Upper lobe of left lung (tissue), 6 donors: ENCODE measurements at regions not wholly inside any gene's neighbourhood (a gene's known extent, or its start where the extent isn't known, plus 50 kb on each side); places are given as distances from the start of the nearest gene placed in this dataset.
A peak's percentile ranks its signal among the peaks of the same experiment; 100 is the strongest.

Experiments
- ATAC-seq, 2 donors: fragments of 200-7000 bp; cut with Tn5 transposase; one replicate each; pipeline ENCODE4 v1.9.1; 2022; ENCODE audit warnings: mild to moderate bottlenecking in 2 of 2, moderate library complexity in 2 of 2; ENCODE audit not compliant: low FRiP score in 2 of 2
- DNase-seq, 2 donors: peaks; one replicate each; pipeline ENCODE4 v3.0.0-alpha.2; 2019 to 2020
- H3K27ac ChIP-seq, 4 donors: fragments of 200-600 bp; sonication (generic); one replicate each; pipeline ENCODE4 v1.5.1; 2016 to 2019
- H3K27me3 ChIP-seq, 4 donors: fragments of 200-600 bp; sonication (generic); one replicate each; pipeline ENCODE4 v1.5.1; 2017 to 2019
- H3K36me3 ChIP-seq, 4 donors: fragments of 200-600 bp; sonication (generic); one replicate each; pipeline ENCODE4 v1.5.1; 2016 to 2019
- H3K4me1 ChIP-seq, 4 donors: fragments of 200-600 bp; sonication (generic); one replicate each; pipeline ENCODE4 v1.5.1; 2018 to 2019
- H3K4me3 ChIP-seq, 4 donors: fragments of 200-600 bp; sonication (generic); one replicate each; pipeline ENCODE4 v1.5.1; 2017 to 2019; ENCODE audit warnings: mild to moderate bottlenecking in 2 of 4, moderate library complexity in 1 of 4
- H3K9me3 ChIP-seq, 4 donors: fragments of 200-600 bp; sonication (generic); one replicate each; pipeline ENCODE4 v1.5.1; 2018 to 2019
- CTCF ChIP-seq, 6 experiments: fragments of 450-650 bp in 4 of 6; fragments of 200-600 bp in 2 of 6; sonication (generic) in 2 of 6; IDR thresholded peaks; one replicate each; pipeline ENCODE4 v1.5.1; 2016 to 2019; ENCODE audit warnings: antibody characterized with exemption in 6 of 6
- EP300 ChIP-seq, 4 donors: sonication (generic); formaldehyde crosslinking; IDR thresholded peaks; one replicate each; pipeline ENCODE4 v1.5.1; 2017; ENCODE audit warnings: antibody characterized with exemption in 4 of 4, control low read depth in 2 of 4
- POLR2A ChIP-seq, 4 donors: fragments of 450-650 bp; IDR thresholded peaks; one replicate each; pipeline ENCODE4 v1.5.1; 2016 to 2017; ENCODE audit warnings: antibody characterized with exemption in 4 of 4, mild to moderate bottlenecking in 2 of 4
- POLR2AphosphoS5 ChIP-seq, 2 donors: sonication (generic); formaldehyde crosslinking; IDR thresholded peaks; one replicate each; pipeline ENCODE4 v1.5.1; 2017; ENCODE audit warnings: antibody characterized with exemption in 2 of 2
- WGBS, 2 donors: methylation state at CpG; one replicate each; pipeline ENCODE4 v1.1.5; 2017 to 2018; 5-methylcytosine and 5-hydroxymethylcytosine counted together
- donor health status: DM: no; HTN: no; CAD: no; lungs with moderate emphysema.
- donor health status: DM: no; HTN: yes; CAD: no; lungs with severe emphysema.

- 62 to 64% methylated on average over 5 of the region's 5 CpGs for WGBS, 2 donors
- ATAC-seq = peak in 1 of 2 donors; percentile 52
- Histone ChIP-seq H3K36me3 (no peaks in the 10 kb centered on the region), H3K27ac (no peak overlapping the region), H3K9me3 (no peaks in the 10 kb centered on the region), H3K27me3 (no peaks in the 10 kb centered on the region), H3K4me1 (peaks cover 0 to 18% (median 11%) of the 10 kb centered on the region in 4 donors), H3K4me3 (no peak overlapping the region)
- DNase-seq = peak in 1 of 2 donors; percentile 59
- TF ChIP-seq POLR2A (IDR thresholded peaks at IDR 0.05) (no peak), CTCF (IDR thresholded peaks at IDR 0.05) (peak in 2 of 6 experiments; percentile 5 to 36), EP300 (IDR thresholded peaks at IDR 0.05) (no peak), POLR2AphosphoS5 (IDR thresholded peaks at IDR 0.05) (no peak)
Measured at GRCh38 chr10:3904419-3904960, 119.5 kb upstream of the KLF6 start.

- H3K36me3 ChIP-seq = no peaks in the 10 kb centered on the region
- DNase-seq (no peak), ATAC-seq (no peak)
- no peak overlapping the region for H3K4me3 ChIP-seq
- H3K27ac ChIP-seq = peak overlapping the region in 1 of 4 donors; percentile 57
- WGBS, 2 donors = 87 to 98% methylated on average over 6 of the region's 6 CpGs
- H3K4me1 ChIP-seq = peaks cover 0 to 18% (median 11%) of the 10 kb centered on the region in 4 donors
- TF ChIP-seq POLR2AphosphoS5 (IDR thresholded peaks at IDR 0.05) (no peak), EP300 (IDR thresholded peaks at IDR 0.05) (no peak), CTCF (IDR thresholded peaks at IDR 0.05) (no peak), POLR2A (IDR thresholded peaks at IDR 0.05) (no peak)
- H3K9me3 ChIP-seq = no peaks in the 10 kb centered on the region
- no peaks in the 10 kb centered on the region for H3K27me3 ChIP-seq
Measured at GRCh38 chr10:3902809-3903410, 117.9 kb upstream of the KLF6 start.

- no peak for TF ChIP-seq CTCF (IDR thresholded peaks at IDR 0.05)
- peak in 1 of 4 donors; percentile 75 for TF ChIP-seq EP300 (IDR thresholded peaks at IDR 0.05)
- TF ChIP-seq POLR2AphosphoS5 (IDR thresholded peaks at IDR 0.05) = peak in 1 of 2 donors; percentile 19
- TF ChIP-seq POLR2A (IDR thresholded peaks at IDR 0.05) = no peak
- Histone ChIP-seq H3K27me3 (no peaks in the 10 kb centered on the region), H3K9me3 (no peaks in the 10 kb centered on the region), H3K36me3 (no peaks in the 10 kb centered on the region), H3K4me3 (no peak overlapping the region), H3K4me1 (peaks cover 0 to 17% (median 11%) of the 10 kb centered on the region in 4 donors), H3K27ac (peak overlapping the region in 1 of 4 donors; percentile 57)
- WGBS, 2 donors = 42 to 53% methylated on average over 8 of the region's 8 CpGs
- DNase-seq (peak in 1 of 2 donors; percentile 59), ATAC-seq (no peak)
Measured at GRCh38 chr10:3902054-3902808, 117.2 kb upstream of the KLF6 start.

GRCh38 chr10:3901370-3901769 is 116.4 kb upstream of the KLF6 start:
- peaks cover 0 to 14% (median 9%) of the 10 kb centered on the region in 4 donors for H3K4me1 ChIP-seq
- TF ChIP-seq CTCF (IDR thresholded peaks at IDR 0.05) (no peak), POLR2AphosphoS5 (IDR thresholded peaks at IDR 0.05) (no peak), POLR2A (IDR thresholded peaks at IDR 0.05) (no peak)
- ATAC-seq (no peak), DNase-seq (no peak)
- no peaks in the 10 kb centered on the region for H3K27me3 ChIP-seq
- H3K27ac ChIP-seq = no peak overlapping the region
- H3K4me3 ChIP-seq = no peak overlapping the region
- H3K9me3 ChIP-seq = no peaks in the 10 kb centered on the region
- no peaks in the 10 kb centered on the region for H3K36me3 ChIP-seq
- 78 to 84% methylated on average over 2 of the region's 2 CpGs for WGBS, 2 donors
